ENCODE measurements at regions not wholly inside any gene's neighbourhood (a gene's known extent, or its start where the extent isn't known, plus 50 kb on each side); places are given as distances from the start of the nearest gene placed in this dataset.

- H3K14ac ChIP-seq (ENCODE audit: low read length) = no peak overlapping the region
- no peaks in the 10 kb centered on the region for H3K79me2 ChIP-seq (ENCODE audit: control insufficient read depth, insufficient read depth, low read length, poor library complexity)
- no peak overlapping the region for H4K91ac ChIP-seq (ENCODE audit: low read depth, low read length)
- H2AK5ac ChIP-seq (ENCODE audit: low read length) = no peak overlapping the region
- H3K9ac ChIP-seq (ENCODE audit: low read length) = no peak overlapping the region
- no peak overlapping the region for H2BK120ac ChIP-seq (ENCODE audit: insufficient read depth, low read length, poor library complexity)
- no peak overlapping the region for H2BK12ac ChIP-seq (ENCODE audit: low read length)
- no peak overlapping the region for H4K8ac ChIP-seq (ENCODE audit: low read depth, low read length)
- H4K12ac ChIP-seq (ENCODE audit: low read depth, low read length) = no peak overlapping the region
- no peak overlapping the region for H3K4me3 ChIP-seq (ENCODE audit: low read depth, low read length)
- H3K79me1 ChIP-seq (ENCODE audit: low read length) = no peaks in the 10 kb centered on the region
- no peak for DNase-seq
- H2AFZ ChIP-seq (ENCODE audit: insufficient read depth, low read length, poor library complexity) = no peak overlapping the region
- no peaks in the 10 kb centered on the region for H3K9me3 ChIP-seq (ENCODE audit: insufficient read depth, low read depth, low read length)
- H3K23ac ChIP-seq (ENCODE audit: low read length) = no peak overlapping the region
- H3K4ac ChIP-seq (ENCODE audit: low read depth, low read length) = no peak overlapping the region
- H3K18ac ChIP-seq (ENCODE audit: low read length) = no peak overlapping the region
- no peaks in the 10 kb centered on the region for H3K4me1 ChIP-seq (ENCODE audit: control insufficient read depth in 1 of 2, insufficient read depth in 2 of 2, low read length in 2 of 2)
- no peak overlapping the region for H3K27ac ChIP-seq (ENCODE audit: low read depth, low read length)
- no peak overlapping the region for H2BK5ac ChIP-seq (ENCODE audit: low read depth, low read length, poor library complexity)
- whole genome bisulfite sequencing (ENCODE audit: extremely low coverage, insufficient coverage, insufficient read length) = no CpG with 5 or more reads among the region's 4 CpGs
- no peaks in the 10 kb centered on the region for H3K36me3 ChIP-seq (ENCODE audit: control insufficient read depth in 1 of 2, insufficient read depth in 2 of 2, low read length in 2 of 2)
- no peak overlapping the region for H3K4me2 ChIP-seq (ENCODE audit: low read length)
- H3K27me3 ChIP-seq (ENCODE audit: insufficient read depth, low read length) = no peaks in the 10 kb centered on the region
Observed at GRCh38 chr5:125149527-125149926, 403.1 kb upstream of the ZNF608 start.

- DNase-seq = no peak
- Histone ChIP-seq H3K4me1 (ENCODE audit: control insufficient read depth in 1 of 2, insufficient read depth in 2 of 2, low read length in 2 of 2) (no peaks in the 10 kb centered on the region), H3K9ac (ENCODE audit: low read length) (no peak overlapping the region), H3K36me3 (ENCODE audit: control insufficient read depth in 1 of 2, insufficient read depth in 2 of 2, low read length in 2 of 2) (no peaks in the 10 kb centered on the region), H3K14ac (ENCODE audit: low read length) (no peak overlapping the region), H4K12ac (ENCODE audit: low read depth, low read length) (no peak overlapping the region), H3K27ac (ENCODE audit: low read depth, low read length) (no peak overlapping the region), H3K4me2 (ENCODE audit: low read length) (no peak overlapping the region), H2AK5ac (ENCODE audit: low read length) (no peak overlapping the region), H2BK12ac (ENCODE audit: low read length) (no peak overlapping the region), H2AFZ (ENCODE audit: insufficient read depth, low read length, poor library complexity) (no peak overlapping the region), H3K27me3 (ENCODE audit: insufficient read depth, low read length) (no peaks in the 10 kb centered on the region), H3K79me2 (ENCODE audit: control insufficient read depth, insufficient read depth, low read length, poor library complexity) (no peaks in the 10 kb centered on the region), H3K9me3 (ENCODE audit: insufficient read depth, low read depth, low read length) (no peaks in the 10 kb centered on the region), H3K23ac (ENCODE audit: low read length) (no peak overlapping the region), H4K91ac (ENCODE audit: low read depth, low read length) (no peak overlapping the region), H2BK120ac (ENCODE audit: insufficient read depth, low read length, poor library complexity) (no peak overlapping the region), H3K18ac (ENCODE audit: low read length) (no peak overlapping the region), H3K4me3 (ENCODE audit: low read depth, low read length) (no peak overlapping the region), H3K4ac (ENCODE audit: low read depth, low read length) (no peak overlapping the region), H4K8ac (ENCODE audit: low read depth, low read length) (no peak overlapping the region), H2BK5ac (ENCODE audit: low read depth, low read length, poor library complexity) (no peak overlapping the region), H3K79me1 (ENCODE audit: low read length) (no peaks in the 10 kb centered on the region)
- no CpG with 5 or more reads among the region's 3 CpGs for WGBS (ENCODE audit: extremely low coverage, insufficient coverage, insufficient read length)
Observed at GRCh38 chr5:125150041-125150669, 403.7 kb upstream of the ZNF608 start.

- no peaks in the 10 kb centered on the region for H3K9me3 ChIP-seq (ENCODE audit: insufficient read depth, low read depth, low read length)
- no peak overlapping the region for H4K8ac ChIP-seq (ENCODE audit: low read depth, low read length)
- no peak overlapping the region for H2AK5ac ChIP-seq (ENCODE audit: low read length)
- no peak for DNase-seq
- H4K91ac ChIP-seq (ENCODE audit: low read depth, low read length) = no peak overlapping the region
- H3K14ac ChIP-seq (ENCODE audit: low read length) = no peak overlapping the region
- no peak overlapping the region for H3K9ac ChIP-seq (ENCODE audit: low read length)
- H4K12ac ChIP-seq (ENCODE audit: low read depth, low read length) = no peak overlapping the region
- H2BK12ac ChIP-seq (ENCODE audit: low read length) = no peak overlapping the region
- no peaks in the 10 kb centered on the region for H3K79me1 ChIP-seq (ENCODE audit: low read length)
- H2BK5ac ChIP-seq (ENCODE audit: low read depth, low read length, poor library complexity) = no peak overlapping the region
- H2BK120ac ChIP-seq (ENCODE audit: insufficient read depth, low read length, poor library complexity) = no peak overlapping the region
- H3K4ac ChIP-seq (ENCODE audit: low read depth, low read length) = no peak overlapping the region
- H3K27me3 ChIP-seq (ENCODE audit: insufficient read depth, low read length) = no peaks in the 10 kb centered on the region
- H3K18ac ChIP-seq (ENCODE audit: low read length) = no peak overlapping the region
- H3K4me2 ChIP-seq (ENCODE audit: low read length) = no peak overlapping the region
- no peak overlapping the region for H3K27ac ChIP-seq (ENCODE audit: low read depth, low read length)
- no peaks in the 10 kb centered on the region for H3K79me2 ChIP-seq (ENCODE audit: control insufficient read depth, insufficient read depth, low read length, poor library complexity)
- H3K23ac ChIP-seq (ENCODE audit: low read length) = no peak overlapping the region
- no peaks in the 10 kb centered on the region for H3K4me1 ChIP-seq (ENCODE audit: control insufficient read depth in 1 of 2, insufficient read depth in 2 of 2, low read length in 2 of 2)
- no CpG with 5 or more reads among the region's 4 CpGs for WGBS (ENCODE audit: extremely low coverage, insufficient coverage, insufficient read length)
- H3K4me3 ChIP-seq (ENCODE audit: low read depth, low read length) = no peak overlapping the region
- no peaks in the 10 kb centered on the region for H3K36me3 ChIP-seq (ENCODE audit: control insufficient read depth in 1 of 2, insufficient read depth in 2 of 2, low read length in 2 of 2)
- no peak overlapping the region for H2AFZ ChIP-seq (ENCODE audit: insufficient read depth, low read length, poor library complexity)
Observed at GRCh38 chr5:125151150-125151900, 404.9 kb upstream of the ZNF608 start.

GRCh38 chr5:125152044-125152443, 405.6 kb upstream of the ZNF608 start:
- H3K27me3 ChIP-seq (ENCODE audit: insufficient read depth, low read length) = no peaks in the 10 kb centered on the region
- H3K4me3 ChIP-seq (ENCODE audit: low read depth, low read length) = no peak overlapping the region
- no peak overlapping the region for H2BK120ac ChIP-seq (ENCODE audit: insufficient read depth, low read length, poor library complexity)
- H3K4me2 ChIP-seq (ENCODE audit: low read length) = no peak overlapping the region
- no peaks in the 10 kb centered on the region for H3K36me3 ChIP-seq (ENCODE audit: control insufficient read depth in 1 of 2, insufficient read depth in 2 of 2, low read length in 2 of 2)
- no peaks in the 10 kb centered on the region for H3K79me1 ChIP-seq (ENCODE audit: low read length)
- H3K4ac ChIP-seq (ENCODE audit: low read depth, low read length) = no peak overlapping the region
- WGBS (ENCODE audit: extremely low coverage, insufficient coverage, insufficient read length) = no CpG with 5 or more reads among the region's 4 CpGs
- H3K27ac ChIP-seq (ENCODE audit: low read depth, low read length) = no peak overlapping the region
- no peaks in the 10 kb centered on the region for H3K4me1 ChIP-seq (ENCODE audit: control insufficient read depth in 1 of 2, insufficient read depth in 2 of 2, low read length in 2 of 2)
- H2BK5ac ChIP-seq (ENCODE audit: low read depth, low read length, poor library complexity) = no peak overlapping the region
- no peak overlapping the region for H2AFZ ChIP-seq (ENCODE audit: insufficient read depth, low read length, poor library complexity)
- no peak overlapping the region for H4K12ac ChIP-seq (ENCODE audit: low read depth, low read length)
- no peak overlapping the region for H2BK12ac ChIP-seq (ENCODE audit: low read length)
- H3K23ac ChIP-seq (ENCODE audit: low read length) = no peak overlapping the region
- no peak overlapping the region for H3K18ac ChIP-seq (ENCODE audit: low read length)
- no peak overlapping the region for H4K91ac ChIP-seq (ENCODE audit: low read depth, low read length)
- no peaks in the 10 kb centered on the region for H3K79me2 ChIP-seq (ENCODE audit: control insufficient read depth, insufficient read depth, low read length, poor library complexity)
- no peaks in the 10 kb centered on the region for H3K9me3 ChIP-seq (ENCODE audit: insufficient read depth, low read depth, low read length)
- no peak overlapping the region for H4K8ac ChIP-seq (ENCODE audit: low read depth, low read length)
- no peak overlapping the region for H2AK5ac ChIP-seq (ENCODE audit: low read length)
- no peak for DNase-seq
- no peak overlapping the region for H3K9ac ChIP-seq (ENCODE audit: low read length)
- H3K14ac ChIP-seq (ENCODE audit: low read length) = no peak overlapping the region
